ENCODE measurements at regions not wholly inside any gene's neighbourhood (a gene's known extent, or its start where the extent isn't known, plus 50 kb on each side); places are given as distances from the start of the nearest gene placed in this dataset.

GRCh38 chr11:79564288-79564925 lies 123.6 kb upstream of the TENM4 start:
- TF ChIP-seq CTCF (IDR thresholded peaks at IDR 0.05) (no peak), EZH2 (IDR thresholded peaks at IDR 0.05) (no peak)

Data from neural progenitor cell (in vitro differentiated cells).